ENCODE measurements at regions not wholly inside any gene's neighbourhood (a gene's known extent, or its start where the extent isn't known, plus 50 kb on each side); places are given as distances from the start of the nearest gene placed in this dataset.

- peaks cover 4% of the 10 kb centered on the region for H3K27me3 Mint-ChIP-seq (ENCODE audit: unreplicated experiment)
- peaks cover 3% of the 10 kb centered on the region for H3K4me1 Mint-ChIP-seq (ENCODE audit: unreplicated experiment)
- no peak overlapping the region for H3K4me3 Mint-ChIP-seq (ENCODE audit: unreplicated experiment)
- peaks cover 15% of the 10 kb centered on the region for H3K36me3 Mint-ChIP-seq (ENCODE audit: low read depth, unreplicated experiment)
- no peak for DNase-seq (ENCODE audit: low spot score)
- no peak overlapping the region for H3K27ac Mint-ChIP-seq (ENCODE audit: unreplicated experiment)
- TF ChIP-seq, protein P1, sequence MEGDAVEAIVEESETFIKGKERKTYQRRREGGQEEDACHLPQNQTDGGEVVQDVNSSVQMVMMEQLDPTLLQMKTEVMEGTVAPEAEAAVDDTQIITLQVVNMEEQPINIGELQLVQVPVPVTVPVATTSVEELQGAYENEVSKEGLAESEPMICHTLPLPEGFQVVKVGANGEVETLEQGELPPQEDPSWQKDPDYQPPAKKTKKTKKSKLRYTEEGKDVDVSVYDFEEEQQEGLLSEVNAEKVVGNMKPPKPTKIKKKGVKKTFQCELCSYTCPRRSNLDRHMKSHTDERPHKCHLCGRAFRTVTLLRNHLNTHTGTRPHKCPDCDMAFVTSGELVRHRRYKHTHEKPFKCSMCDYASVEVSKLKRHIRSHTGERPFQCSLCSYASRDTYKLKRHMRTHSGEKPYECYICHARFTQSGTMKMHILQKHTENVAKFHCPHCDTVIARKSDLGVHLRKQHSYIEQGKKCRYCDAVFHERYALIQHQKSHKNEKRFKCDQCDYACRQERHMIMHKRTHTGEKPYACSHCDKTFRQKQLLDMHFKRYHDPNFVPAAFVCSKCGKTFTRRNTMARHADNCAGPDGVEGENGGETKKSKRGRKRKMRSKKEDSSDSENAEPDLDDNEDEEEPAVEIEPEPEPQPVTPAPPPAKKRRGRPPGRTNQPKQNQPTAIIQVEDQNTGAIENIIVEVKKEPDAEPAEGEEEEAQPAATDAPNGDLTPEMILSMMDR (IDR thresholded peaks at IDR 0.05; ENCODE audit: unreplicated experiment): no peak
- no peaks in the 10 kb centered on the region for H3K9me3 Mint-ChIP-seq (ENCODE audit: unreplicated experiment)
Observed at GRCh38 chr14:66076176-66076575, 410.0 kb upstream of the CCDC196 start.

- Mint-ChIP-seq H3K27me3 (ENCODE audit: unreplicated experiment) (peaks cover 5% of the 10 kb centered on the region), H3K4me3 (ENCODE audit: unreplicated experiment) (no peak overlapping the region), H3K4me1 (ENCODE audit: unreplicated experiment) (peaks cover 11% of the 10 kb centered on the region), H3K9me3 (ENCODE audit: unreplicated experiment) (no peaks in the 10 kb centered on the region), H3K27ac (ENCODE audit: unreplicated experiment) (no peak overlapping the region), H3K36me3 (ENCODE audit: low read depth, unreplicated experiment) (peaks cover 15% of the 10 kb centered on the region)
- TF ChIP-seq, protein P1 (IDR thresholded peaks at IDR 0.05; ENCODE audit: unreplicated experiment): no peak
- DNase-seq (ENCODE audit: low spot score): no peak
Observed at GRCh38 chr14:66078006-66078405, 408.2 kb upstream of the CCDC196 start.

DNA sequence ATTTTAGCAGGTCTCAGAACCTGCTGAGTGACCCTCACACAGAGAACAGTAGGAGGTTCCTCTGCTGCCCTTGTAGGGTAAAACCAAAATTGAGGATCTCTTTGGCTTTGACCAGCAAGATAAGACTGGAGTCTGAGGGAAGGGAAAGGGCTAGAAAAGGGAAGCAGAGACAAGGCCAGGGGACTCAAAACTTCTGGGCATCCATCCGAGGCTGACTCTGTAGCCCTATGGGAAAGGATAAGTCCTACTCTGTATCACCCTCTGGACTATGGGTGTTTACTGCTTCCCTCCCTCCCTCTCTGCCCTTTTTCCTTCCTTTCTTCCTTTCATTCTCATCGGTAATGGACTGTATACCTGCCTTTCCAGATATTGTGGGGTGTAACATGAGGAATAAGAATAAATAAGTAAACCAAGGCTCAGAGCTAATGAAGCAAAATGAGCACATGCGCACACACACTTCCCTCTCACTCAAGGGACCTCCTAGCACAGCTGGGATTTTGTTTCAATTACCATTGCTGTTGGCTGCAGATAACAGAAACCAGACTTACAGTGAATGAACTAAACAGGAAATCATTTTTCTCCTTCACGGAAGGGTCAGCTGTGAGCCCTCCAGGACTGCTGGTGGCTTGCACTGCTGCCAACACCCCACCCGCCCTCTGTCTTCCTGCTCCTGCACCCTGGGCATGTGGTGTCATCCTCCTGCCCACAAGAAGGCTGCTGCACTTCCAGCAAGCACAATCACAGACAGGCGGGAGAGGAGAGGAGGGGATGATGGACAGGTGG lies 404.4 kb upstream of the CCDC196 start:
- DNase-seq (ENCODE audit: low spot score): no peak
- peak overlapping the region; percentile 62 for H3K4me3 Mint-ChIP-seq (ENCODE audit: unreplicated experiment)
- TF ChIP-seq, protein P1 (IDR thresholded peaks at IDR 0.05; ENCODE audit: unreplicated experiment): no peak

GRCh38 chr14:66085224-66085623 lies 400.9 kb upstream of the CCDC196 start:
- Mint-ChIP-seq H3K4me1 (ENCODE audit: unreplicated experiment) (peaks cover 11% of the 10 kb centered on the region), H3K4me3 (ENCODE audit: unreplicated experiment) (no peak overlapping the region), H3K27me3 (ENCODE audit: unreplicated experiment) (peaks cover 2% of the 10 kb centered on the region), H3K27ac (ENCODE audit: unreplicated experiment) (no peak overlapping the region), H3K36me3 (ENCODE audit: low read depth, unreplicated experiment) (peaks cover 2% of the 10 kb centered on the region), H3K9me3 (ENCODE audit: unreplicated experiment) (no peaks in the 10 kb centered on the region)
- TF ChIP-seq, protein P1 (IDR thresholded peaks at IDR 0.05; ENCODE audit: unreplicated experiment): no peak
- DNase-seq (ENCODE audit: low spot score): no peak

More for the DNA sequence above, 404.4 kb upstream of the CCDC196 start:
- Mint-ChIP-seq H3K27ac (ENCODE audit: unreplicated experiment) (peak overlapping the region; percentile 80), H3K36me3 (ENCODE audit: low read depth, unreplicated experiment) (peaks cover 9% of the 10 kb centered on the region), H3K27me3 (ENCODE audit: unreplicated experiment) (peaks cover 5% of the 10 kb centered on the region), H3K4me1 (ENCODE audit: unreplicated experiment) (peaks cover 11% of the 10 kb centered on the region), H3K9me3 (ENCODE audit: unreplicated experiment) (no peaks in the 10 kb centered on the region)

- peaks cover 11% of the 10 kb centered on the region for H3K4me1 Mint-ChIP-seq (ENCODE audit: unreplicated experiment)
- TF ChIP-seq, protein P1 (IDR thresholded peaks at IDR 0.05; ENCODE audit: unreplicated experiment): no peak
- no peak for DNase-seq (ENCODE audit: low spot score)
Observed at GRCh38 chr14:66085665-66086064, 400.5 kb upstream of the CCDC196 start.

More at GRCh38 chr14:66085665-66086064, 400.5 kb upstream of the CCDC196 start:
- Mint-ChIP-seq H3K4me3 (ENCODE audit: unreplicated experiment) (no peak overlapping the region), H3K27me3 (ENCODE audit: unreplicated experiment) (peaks cover 2% of the 10 kb centered on the region), H3K36me3 (ENCODE audit: low read depth, unreplicated experiment) (peaks cover 2% of the 10 kb centered on the region), H3K9me3 (ENCODE audit: unreplicated experiment) (no peaks in the 10 kb centered on the region), H3K27ac (ENCODE audit: unreplicated experiment) (no peak overlapping the region)
